GM19035 (cell line): ENCODE measurements at regions not wholly inside any gene's neighbourhood (a gene's known extent, or its start where the extent isn't known, plus 50 kb on each side); places are given as distances from the start of the nearest gene placed in this dataset.

Experiments used
- ATAC-seq: cut with Tn5 transposase; IDR thresholded peaks from one replicate; pipeline ENCODE4 v1.9.1; 2021; ENCODE audit not compliant: unreplicated experiment

- ATAC-seq, result no peak
These were observed 198.0 kb upstream of the EPHA5 start for GRCh38 chr4:65868096-65868824.

DNA sequence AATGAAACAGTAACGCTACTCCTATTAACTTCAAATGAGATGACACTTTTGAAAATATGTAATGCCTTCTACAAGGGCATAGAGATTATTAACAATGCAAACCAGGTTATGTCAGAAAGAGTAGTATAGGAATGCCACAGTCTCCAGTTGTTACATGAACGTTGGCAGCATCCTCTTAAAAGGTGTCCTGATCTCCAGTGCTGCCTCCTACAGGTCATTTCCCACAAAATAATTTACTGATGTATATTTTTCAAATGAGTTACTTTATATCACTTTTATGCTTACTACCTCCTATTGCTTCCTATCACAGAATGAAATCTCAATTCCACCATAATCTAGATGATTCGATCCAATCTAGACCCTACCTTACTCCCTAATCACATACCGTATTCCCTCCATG is 195.2 kb upstream of the EPHA5 start:
- no peak for ATAC-seq

GRCh38 chr4:65861993-65862392 is 191.7 kb upstream of the EPHA5 start:
- no peak for ATAC-seq

- no peak for ATAC-seq
These were observed 175.0 kb upstream of the EPHA5 start for GRCh38 chr4:65845199-65845773.

GRCh38 chr4:65839164-65839931 is 169.1 kb upstream of the EPHA5 start:
- ATAC-seq, result no peak

DNA sequence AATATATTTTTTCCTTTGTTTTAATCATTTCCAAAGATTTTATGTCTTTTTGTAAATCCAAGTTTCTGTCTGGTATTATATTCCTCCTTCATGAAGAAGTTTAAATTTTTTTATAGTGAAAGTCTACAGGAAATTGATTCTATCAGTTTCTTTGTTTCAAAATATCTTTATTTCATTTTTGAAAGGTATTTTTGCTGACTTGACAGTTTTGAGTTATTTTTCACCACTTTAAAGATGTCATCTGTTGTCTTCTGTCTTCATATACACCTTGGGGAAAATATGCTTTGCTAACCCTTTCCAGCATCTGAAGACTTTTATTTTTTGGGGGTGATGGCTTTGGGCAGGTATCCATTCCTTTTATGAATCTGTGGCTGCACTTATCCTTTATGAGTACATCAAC is 164.4 kb upstream of the EPHA5 start:
- no peak for ATAC-seq

- no peak for ATAC-seq
These were observed 161.5 kb upstream of the EPHA5 start for GRCh38 chr4:65831828-65832227.

- no peak for ATAC-seq
These were observed 154.9 kb upstream of the EPHA5 start for GRCh38 chr4:65825116-65825753.

DNA sequence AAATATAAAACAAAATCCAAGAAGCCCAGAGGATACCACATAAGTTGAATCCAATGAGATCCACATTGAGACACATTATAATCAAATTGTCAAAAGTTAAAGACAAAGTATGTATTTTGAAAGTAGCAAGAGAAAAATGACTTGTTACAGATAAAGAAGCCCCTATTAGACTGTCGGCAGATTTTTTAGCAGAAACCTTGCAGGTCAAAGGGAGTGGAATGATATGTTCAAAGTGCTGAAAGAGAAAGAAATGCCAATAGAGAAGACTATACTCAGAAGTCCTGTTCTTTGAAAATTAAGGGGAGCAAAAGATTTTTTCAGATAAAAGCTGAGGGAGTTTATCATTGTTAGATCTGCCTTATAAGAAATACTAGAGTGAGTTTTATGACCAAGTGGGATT is 148.9 kb upstream of the EPHA5 start:
- ATAC-seq, result no peak

- no peak for ATAC-seq
These were observed 135.6 kb upstream of the EPHA5 start for GRCh38 chr4:65805936-65806335.

GRCh38 chr4:65799513-65799912 is 129.2 kb upstream of the EPHA5 start:
- ATAC-seq, result no peak

DNA sequence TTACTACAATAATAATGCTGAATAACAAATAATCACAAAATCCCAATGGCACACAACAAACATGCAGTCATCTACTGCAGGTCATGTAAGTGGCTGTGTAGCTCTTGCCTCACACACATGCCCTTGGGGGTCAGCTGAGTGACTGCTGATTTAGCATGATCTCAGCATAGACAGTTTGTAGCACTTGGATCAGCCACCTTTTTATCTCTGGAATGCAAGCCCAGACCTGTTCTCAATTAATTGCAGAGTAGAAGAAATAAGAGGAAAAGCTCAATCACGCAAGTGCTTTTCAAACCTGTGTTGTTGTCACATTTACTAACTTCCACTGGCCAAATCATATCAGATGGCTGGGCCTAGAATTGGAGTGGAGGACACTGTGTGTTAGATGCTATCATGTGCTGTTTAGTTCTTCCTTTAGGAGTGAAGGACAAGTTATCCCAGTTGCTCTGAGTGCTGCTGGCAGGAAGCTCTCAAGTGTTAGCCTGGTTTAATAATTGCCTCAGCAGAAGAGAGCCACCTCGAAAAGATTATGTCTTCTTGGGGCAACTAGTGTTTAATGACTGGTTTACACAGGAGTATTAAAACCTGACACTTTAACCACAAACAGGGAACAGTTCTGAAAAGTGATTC is 128.3 kb upstream of the EPHA5 start:
- no peak for ATAC-seq

DNA sequence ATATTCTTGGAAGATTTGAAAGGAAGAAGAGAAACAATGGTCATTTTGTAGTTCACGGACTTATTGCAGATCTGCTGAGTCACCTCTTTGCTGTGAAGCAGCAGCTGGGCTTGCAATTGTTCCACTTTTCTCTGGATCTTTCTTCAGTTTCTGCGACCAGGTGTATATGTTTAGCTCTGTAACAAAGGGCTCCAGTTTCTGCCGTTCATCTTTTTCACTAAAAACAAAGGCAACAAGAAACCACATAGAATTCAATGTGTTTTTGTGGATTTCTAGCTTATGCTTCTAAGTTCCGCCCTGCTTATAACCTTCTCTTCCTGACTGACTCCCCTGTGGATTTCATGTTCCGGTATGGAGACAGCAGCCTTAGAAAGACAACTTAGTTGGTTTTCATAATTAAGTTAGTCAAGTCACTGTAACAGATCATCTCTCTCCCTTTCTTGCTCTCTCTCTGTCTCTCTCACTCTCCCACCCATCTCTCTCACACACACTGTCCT is 121.6 kb upstream of the EPHA5 start:
- ATAC-seq, result no peak

DNA sequence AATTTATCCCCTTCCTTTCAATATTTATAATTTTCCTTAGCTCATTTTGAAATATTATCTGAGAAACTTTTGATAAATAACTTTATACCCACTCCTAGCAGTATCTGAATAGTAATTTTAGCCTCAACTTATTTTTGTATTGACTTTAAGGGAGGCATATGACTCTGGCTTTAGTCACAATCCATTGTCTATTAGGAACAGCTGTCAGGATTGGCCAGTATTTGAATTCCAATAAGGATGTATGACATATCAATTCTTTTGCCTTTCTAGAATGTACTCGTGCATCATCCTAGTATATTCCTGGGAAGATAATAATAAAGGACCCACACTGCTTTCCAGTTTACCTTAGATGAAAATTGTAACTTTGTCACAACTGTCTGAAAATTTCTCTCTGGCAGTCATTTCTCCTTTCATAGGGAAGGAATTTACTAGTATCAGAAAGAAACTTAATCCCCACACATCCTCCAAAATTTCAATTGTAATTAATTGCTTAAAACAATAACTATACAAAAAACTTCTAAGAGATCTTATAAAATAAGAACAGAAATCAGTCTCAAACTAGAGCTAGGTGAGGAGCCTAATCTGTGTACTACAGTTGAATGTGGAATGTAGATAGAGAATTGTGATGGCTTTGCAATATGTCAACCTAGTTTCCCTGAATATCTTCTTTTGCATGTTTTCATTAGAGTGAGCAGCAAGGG is 121.0 kb upstream of the EPHA5 start:
- ATAC-seq, result no peak

- ATAC-seq, result no peak
These were observed 119.5 kb upstream of the EPHA5 start for GRCh38 chr4:65789805-65790204.

- no peak for ATAC-seq
These were observed 119.1 kb upstream of the EPHA5 start for GRCh38 chr4:65789341-65789740.

- no peak for ATAC-seq
These were observed 107.0 kb upstream of the EPHA5 start for GRCh38 chr4:65777270-65777669.

DNA sequence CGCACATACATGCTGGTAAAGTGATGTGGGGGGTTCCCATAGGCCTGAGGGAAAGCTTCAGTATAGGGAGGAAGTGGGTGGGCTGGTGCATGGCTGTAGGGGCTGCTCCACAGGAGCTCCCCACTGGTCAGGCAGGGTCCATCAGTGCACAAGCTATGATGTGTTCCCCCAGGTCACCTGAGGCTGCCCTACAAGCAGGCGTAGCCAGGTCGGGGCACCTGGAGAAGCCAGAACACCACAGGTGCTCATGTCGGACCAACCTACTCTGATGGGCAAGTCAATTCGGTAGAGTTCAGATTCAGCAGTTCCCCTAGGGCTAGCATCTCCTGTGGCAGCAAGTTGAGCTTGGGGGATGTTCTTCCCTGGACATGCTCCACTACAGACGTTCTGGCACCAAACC is 103.3 kb upstream of the EPHA5 start:
- ATAC-seq, result no peak

GRCh38 chr4:65747386-65747785 is 77.1 kb upstream of the EPHA5 start:
- no peak for ATAC-seq

DNA sequence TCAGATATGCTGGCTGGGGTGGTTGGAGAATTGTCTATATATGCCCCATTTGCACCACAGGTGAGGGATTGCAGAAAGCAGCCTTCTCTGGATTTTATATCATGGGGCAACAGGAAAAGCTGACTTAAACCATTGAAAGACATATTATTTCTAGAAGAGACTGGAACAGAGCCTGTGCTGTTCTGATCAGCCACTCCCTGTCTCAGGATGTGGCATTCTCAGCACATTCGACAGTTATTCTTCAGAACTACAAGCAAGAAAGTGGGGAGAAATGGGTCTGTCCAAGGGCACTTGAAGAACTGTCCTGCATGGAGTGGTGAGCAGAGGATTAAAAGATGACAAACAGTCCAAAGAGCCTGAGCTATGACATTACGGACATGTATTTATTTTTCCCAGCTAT is 67.8 kb upstream of the EPHA5 start:
- ATAC-seq, result no peak

DNA sequence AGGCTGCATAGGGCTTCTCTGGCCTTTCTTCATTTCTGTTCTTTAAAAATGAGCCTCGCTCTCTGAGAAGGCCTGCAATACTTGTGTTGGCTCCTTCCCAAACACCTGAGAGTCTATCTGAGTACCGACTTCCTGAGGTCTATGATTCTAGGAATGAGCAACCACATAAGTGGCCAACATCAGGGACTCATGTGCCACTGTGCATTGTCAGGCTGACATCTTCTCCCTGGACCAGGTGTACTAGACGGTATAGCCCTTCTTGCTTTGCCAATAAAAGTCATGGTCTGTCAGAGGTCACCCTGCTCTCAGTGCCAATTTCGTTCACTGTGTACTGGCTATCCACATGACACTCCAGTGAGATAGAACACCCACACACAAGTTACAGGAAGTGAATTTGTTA is 67.4 kb upstream of the EPHA5 start:
- no peak for ATAC-seq
